ENCODE measurements at regions not wholly inside any gene's neighbourhood (a gene's known extent, or its start where the extent isn't known, plus 50 kb on each side); places are given as distances from the start of the nearest gene placed in this dataset.

DNA sequence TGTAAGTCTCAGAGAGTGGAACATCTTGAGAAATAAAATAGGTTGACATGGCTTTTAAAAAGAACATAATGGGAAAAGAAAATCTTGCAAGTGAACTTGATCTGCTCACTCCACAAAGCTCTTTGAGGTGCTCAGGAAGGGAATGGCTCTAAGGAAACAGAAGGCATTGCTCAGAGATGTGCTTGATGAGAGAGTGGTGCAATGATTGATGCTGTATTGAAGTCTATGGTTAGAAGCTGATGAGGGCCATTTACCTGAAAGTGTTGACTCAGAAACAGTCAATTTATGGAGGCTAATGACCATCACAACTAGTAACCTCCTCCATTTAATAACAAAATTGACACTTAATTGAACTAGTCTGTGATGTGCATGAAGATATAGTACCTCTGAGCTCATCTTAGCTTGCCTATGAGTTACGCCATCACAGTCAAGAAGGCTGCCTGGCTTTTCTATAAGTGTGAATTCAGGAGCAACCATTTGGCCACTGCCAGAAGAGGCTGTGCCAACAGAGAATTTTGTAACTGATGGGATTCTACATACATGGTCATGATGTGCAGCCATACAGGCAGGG is 639.1 kb downstream of the JRKL start:
- TF ChIP-seq EP300 (IDR thresholded peaks at IDR 0.05; ENCODE audit: borderline replicate concordance in 1 of 2, low read depth in 1 of 2, low read length in 1 of 2) (no peak), YY1 (IDR thresholded peaks at IDR 0.05; ENCODE audit: low read depth) (no peak), POLR2AphosphoS5 (IDR thresholded peaks at IDR 0.05; ENCODE audit: low read depth, low read length) (no peak)
- TF ChIP-seq, protein P1, sequence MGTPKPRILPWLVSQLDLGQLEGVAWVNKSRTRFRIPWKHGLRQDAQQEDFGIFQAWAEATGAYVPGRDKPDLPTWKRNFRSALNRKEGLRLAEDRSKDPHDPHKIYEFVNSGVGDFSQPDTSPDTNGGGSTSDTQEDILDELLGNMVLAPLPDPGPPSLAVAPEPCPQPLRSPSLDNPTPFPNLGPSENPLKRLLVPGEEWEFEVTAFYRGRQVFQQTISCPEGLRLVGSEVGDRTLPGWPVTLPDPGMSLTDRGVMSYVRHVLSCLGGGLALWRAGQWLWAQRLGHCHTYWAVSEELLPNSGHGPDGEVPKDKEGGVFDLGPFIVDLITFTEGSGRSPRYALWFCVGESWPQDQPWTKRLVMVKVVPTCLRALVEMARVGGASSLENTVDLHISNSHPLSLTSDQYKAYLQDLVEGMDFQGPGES (IDR thresholded peaks at IDR 0.05; ENCODE audit: low read depth, low read length), result no peak
- TF ChIP-seq, protein P2, sequence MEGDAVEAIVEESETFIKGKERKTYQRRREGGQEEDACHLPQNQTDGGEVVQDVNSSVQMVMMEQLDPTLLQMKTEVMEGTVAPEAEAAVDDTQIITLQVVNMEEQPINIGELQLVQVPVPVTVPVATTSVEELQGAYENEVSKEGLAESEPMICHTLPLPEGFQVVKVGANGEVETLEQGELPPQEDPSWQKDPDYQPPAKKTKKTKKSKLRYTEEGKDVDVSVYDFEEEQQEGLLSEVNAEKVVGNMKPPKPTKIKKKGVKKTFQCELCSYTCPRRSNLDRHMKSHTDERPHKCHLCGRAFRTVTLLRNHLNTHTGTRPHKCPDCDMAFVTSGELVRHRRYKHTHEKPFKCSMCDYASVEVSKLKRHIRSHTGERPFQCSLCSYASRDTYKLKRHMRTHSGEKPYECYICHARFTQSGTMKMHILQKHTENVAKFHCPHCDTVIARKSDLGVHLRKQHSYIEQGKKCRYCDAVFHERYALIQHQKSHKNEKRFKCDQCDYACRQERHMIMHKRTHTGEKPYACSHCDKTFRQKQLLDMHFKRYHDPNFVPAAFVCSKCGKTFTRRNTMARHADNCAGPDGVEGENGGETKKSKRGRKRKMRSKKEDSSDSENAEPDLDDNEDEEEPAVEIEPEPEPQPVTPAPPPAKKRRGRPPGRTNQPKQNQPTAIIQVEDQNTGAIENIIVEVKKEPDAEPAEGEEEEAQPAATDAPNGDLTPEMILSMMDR (IDR thresholded peaks at IDR 0.05), result no peak

Data from SK-N-SH (cell line).